NCI-H2227 (cell line): ENCODE measurements at regions not wholly inside any gene's neighbourhood (a gene's known extent, or its start where the extent isn't known, plus 50 kb on each side); places are given as distances from the start of the nearest gene placed in this dataset.

Experiments
- DNase-seq: peaks from one replicate; lab custom pipeline; 2025; ENCODE audit not compliant: unreplicated experiment; lab: John Stamatoyannopoulos, UW

DNA sequence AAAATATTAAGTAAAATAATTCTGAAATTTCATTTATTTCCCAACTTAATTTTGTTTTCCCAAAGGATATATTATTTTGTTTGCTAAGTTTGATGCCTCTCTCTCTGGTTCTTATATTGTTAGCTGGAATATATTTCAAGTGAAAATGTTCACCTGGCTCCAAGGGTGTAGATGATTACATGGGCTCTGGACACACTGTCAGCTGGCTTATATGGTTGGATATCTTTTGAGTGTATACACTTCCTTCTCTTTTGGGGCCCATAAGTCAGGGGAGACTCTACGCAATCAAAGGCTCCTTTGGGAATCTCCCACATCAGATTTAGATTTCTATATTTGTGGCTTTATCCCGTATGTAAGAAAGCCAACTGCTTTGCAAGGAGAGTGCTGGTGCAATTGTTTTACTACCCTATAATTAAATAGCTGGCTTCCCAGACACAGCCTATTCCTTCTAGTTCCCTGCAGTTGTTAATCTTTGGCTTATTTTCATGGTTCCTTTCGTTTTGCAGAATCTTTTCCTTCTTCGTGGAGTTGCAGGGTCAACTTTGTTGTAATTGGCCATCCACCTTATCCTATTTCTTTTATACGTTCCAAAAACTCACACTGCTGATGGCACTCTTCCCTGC, 225.7 kb downstream of the DPH6 start:
- peak; percentile 4 for DNase-seq

DNA sequence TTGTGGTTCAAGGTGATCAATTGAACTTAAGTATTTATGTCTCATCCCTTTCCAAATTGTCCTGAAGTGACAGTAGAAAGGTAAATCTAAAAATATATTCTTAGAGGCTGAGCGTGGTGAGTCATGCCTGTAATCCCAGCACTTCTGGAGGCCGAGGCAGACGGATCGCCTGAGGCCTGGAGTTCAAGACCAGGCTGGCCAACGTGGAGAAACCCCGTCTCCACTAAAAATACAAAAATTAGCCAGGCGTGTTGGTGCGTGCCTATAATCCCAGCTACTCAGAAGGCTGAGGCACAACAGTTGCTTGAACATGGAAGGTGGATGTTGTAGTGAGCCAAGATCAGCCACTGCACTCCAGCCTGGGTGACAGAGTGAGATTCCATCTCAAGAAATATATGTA, 226.6 kb downstream of the DPH6 start:
- DNase-seq: no peak

GRCh38 chr15:35317217-35317616, 228.7 kb downstream of the DPH6 start:
- no peak for DNase-seq

DNA sequence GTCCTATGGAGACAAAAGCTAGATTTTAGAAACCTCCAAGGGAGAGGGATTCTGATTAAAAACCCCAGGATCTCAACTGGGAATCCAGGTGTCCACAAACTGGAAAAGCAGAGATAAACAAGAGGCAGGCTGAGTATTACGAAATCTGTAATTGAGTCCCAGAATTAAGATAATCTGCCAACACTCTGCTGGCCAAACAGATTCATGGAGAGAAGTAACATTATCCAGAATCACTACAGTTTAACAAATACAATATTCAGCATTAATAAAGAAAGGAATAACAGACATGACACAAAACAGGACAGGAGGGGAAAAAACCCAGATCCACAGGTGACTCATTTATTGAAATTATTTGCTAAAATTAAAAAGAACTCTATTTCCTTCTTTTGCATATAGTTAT, 227.2 kb upstream of the NANOGP8 start:
- no peak for DNase-seq

GRCh38 chr15:35311615-35312014, 226.5 kb upstream of the NANOGP8 start:
- DNase-seq: no peak

- DNase-seq: no peak
Measured at GRCh38 chr15:35309886-35310285, 224.8 kb upstream of the NANOGP8 start.

DNA sequence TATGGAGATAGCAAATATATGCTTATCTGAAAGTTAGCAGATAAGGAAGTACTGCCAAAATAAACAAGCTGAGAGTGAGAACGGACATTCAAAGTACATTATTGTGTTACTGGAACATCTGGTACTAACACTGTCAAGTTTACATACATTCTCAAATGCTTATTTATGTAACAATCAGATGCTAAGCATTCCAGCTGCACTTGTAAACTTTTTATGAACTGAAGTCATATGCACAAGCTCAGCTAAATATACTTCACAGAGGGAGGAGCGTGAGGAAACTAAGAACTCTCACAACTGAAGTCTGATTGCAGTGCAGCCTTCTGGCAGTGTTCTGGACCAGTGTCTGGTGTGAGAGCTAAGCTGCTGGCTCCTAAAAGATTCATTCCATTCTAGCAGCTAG, 223.7 kb upstream of the NANOGP8 start:
- no peak for DNase-seq

- no peak for DNase-seq
Measured at GRCh38 chr15:35307676-35308075, 222.6 kb upstream of the NANOGP8 start.

DNA sequence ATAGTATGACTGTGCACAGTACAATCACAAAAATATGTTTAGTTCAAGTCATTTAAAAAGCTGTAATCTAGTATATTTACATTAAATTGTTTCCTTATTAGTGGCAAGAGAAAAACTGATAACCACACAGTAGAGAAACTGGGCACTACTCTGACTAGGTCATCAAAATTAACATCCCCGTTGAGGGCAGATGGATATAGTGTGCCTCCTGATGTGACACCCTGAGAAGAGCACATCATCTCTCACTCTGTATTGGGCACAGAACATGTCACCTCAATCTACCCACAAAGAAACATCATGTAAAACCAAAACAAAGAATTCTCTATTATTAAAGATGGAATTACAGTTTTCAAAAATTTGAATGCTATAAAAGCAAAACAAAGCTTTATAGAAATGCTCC, 221.9 kb upstream of the NANOGP8 start:
- no peak for DNase-seq

GRCh38 chr15:35306361-35306981, 221.4 kb upstream of the NANOGP8 start:
- peak; percentile 68 for DNase-seq

DNA sequence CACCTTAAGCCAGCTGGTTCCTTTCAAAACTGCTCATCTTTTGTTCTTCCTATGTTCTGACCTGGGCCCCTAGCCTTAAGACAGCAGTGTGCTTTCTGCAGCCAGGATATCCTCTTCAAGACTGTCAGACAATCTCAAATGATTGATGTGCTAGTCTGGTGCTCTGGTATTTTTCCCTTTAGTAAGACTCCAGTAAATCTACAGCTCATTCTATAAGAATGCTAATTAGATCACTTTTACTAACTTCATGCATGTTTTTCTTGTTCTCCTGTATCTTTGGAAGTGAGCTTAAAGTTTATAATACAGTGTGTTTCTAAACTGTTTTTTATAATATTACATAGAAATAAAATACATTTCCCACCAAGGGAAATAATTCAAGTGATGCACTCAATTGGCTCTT, 220.9 kb upstream of the NANOGP8 start:
- DNase-seq: peak; percentile 53

DNA sequence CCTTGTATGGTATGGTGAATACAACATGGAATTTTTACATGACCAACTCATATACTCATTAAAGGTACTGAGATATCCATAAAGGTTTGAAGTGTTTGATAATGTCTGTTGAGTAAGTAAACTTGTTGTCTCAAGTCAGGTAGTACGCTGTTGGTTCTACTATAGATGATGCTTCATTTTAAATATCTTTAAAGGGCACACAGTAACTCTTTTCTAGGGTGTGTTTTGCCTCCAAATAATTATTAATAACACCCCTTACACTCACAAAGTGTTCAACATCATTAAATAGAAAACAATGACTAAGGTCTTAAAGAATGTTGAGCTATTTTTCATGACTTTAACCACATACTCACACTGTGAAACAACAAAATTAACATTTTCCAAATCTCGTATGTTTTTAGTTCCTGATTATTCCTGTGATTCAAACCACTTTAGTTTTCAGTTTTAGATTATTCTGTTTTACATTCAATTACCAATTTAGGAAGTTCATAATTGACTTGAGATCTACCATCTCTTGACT, 220.0 kb upstream of the NANOGP8 start:
- no peak for DNase-seq

- DNase-seq: no peak
Measured at GRCh38 chr15:35304389-35304788, 219.3 kb upstream of the NANOGP8 start.

DNA sequence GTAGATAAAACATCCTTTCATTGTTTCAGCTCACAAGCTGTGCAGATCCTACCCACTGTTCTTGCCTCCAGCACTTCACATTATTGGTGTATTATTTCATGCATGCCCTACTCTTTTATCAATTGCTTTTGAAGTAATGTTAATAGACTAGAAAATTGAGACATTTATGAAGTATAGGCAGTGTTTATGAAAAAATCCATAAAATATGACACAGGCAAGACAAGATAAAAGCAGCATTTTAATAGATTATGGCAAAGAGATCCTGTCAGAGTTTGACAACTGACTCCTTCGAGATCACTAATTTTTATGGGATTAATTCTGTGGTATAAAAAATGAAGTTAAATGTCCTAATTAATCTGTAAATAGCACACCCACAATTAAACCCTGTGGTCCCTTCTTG, 217.2 kb upstream of the NANOGP8 start:
- no peak for DNase-seq

DNA sequence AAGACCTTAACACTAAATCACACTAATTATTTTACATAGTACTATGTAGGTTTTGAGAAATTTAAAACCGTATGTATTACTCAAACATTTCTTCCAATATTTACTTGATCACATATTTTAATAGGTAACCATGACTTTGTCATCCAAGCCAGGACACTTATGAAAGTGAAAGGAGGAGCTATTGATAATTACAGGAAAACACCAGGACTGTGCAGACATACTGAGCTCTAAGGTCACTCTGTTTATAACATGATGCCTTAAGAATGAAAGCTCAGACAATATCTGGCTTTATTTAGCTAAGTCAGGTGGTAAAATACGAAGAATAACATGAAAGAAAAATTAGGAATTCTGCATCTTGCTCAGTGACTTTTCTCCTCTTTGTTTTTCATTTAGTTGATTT, 216.0 kb upstream of the NANOGP8 start:
- no peak for DNase-seq

- DNase-seq: no peak
Measured at GRCh38 chr15:35299059-35299735, 214.1 kb upstream of the NANOGP8 start.

DNA sequence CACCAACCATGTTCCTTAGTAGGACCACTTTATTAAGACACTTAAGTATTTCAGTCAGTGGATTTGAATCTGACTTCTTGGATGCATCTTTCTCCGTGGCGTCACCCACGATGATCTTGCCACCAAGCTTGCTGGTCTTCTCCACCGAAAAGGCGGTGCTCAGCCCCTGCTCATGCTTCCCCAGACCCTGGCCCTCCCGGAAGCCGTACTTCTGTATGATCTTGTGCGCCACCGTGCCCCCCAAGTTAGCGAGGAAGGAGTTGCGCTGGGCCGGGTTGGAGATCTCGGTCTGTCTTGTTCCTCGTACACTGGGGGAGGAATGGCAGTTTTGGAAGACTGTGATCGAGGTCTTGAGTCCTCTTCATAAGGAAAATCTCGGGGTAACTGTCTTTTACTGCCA, 213.4 kb upstream of the NANOGP8 start:
- DNase-seq: no peak

- DNase-seq: no peak
Measured at GRCh38 chr15:35293353-35294130, 208.4 kb upstream of the NANOGP8 start.

- peak; percentile 8 for DNase-seq
Measured at GRCh38 chr15:35290301-35290721, 205.2 kb upstream of the NANOGP8 start.

DNA sequence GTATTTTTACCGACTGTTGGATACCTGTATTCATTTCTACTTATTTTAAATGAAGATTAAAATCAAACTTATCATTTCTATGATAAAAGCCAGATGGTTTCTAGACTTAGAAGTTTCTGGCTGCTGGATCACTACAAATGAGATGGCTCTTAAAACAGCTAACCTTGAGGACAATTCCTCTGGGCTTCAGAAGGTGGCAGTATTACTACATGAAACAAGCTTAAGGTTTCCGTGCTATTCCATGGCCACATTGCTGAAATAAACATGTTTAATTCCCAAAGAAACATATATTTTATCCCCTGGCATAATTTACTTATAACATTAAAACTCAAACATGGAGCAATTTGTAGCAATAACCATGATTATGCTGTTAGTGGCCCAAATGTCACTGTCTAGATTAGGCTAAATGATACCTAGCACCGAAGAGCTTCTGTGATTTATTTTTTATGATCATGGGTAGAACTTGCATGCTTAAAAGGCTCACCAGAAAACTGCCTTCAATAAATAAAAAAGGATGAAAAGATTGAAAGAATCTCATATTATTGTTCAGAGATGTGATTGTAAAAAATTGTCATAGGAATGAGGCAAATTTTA, 204.0 kb upstream of the NANOGP8 start:
- peak; percentile 59 for DNase-seq

- DNase-seq: no peak
Measured at GRCh38 chr15:35288580-35288979, 203.5 kb upstream of the NANOGP8 start.
